ENCODE measurements at regions not wholly inside any gene's neighbourhood (a gene's known extent, or its start where the extent isn't known, plus 50 kb on each side); places are given as distances from the start of the nearest gene placed in this dataset.

GRCh38 chr4:144562019-144562705 is 83.8 kb upstream of the HHIP start:
- Histone ChIP-seq H3K27ac (ENCODE audit: low read depth, low read length, poor library complexity, severe bottlenecking) (no peak overlapping the region), H3K27me3 (replicated peaks; ENCODE audit: insufficient read depth, low read depth, low read length, poor library complexity) (no peaks in the 10 kb centered on the region), H3K4me3 (ENCODE audit: low read depth, low read length, poor library complexity, severe bottlenecking) (no peak overlapping the region), H3K4me1 (ENCODE audit: insufficient read depth, low read length, poor library complexity, severe bottlenecking) (no peaks in the 10 kb centered on the region), H3K36me3 (ENCODE audit: insufficient read depth, low read length, poor library complexity, severe bottlenecking) (no peaks in the 10 kb centered on the region), H3K9me3 (ENCODE audit: low read depth, low read length, poor library complexity, severe bottlenecking) (no peaks in the 10 kb centered on the region)
- intact Hi-C loops (cut with micrococcal nuclease; ENCODE audit: unreplicated experiment) = no loop called here
- ChIA-PET POLR2A (ENCODE audit: low non-redundant PET) (interaction anchor here (0.6 kb wide), 1 partner anchor 107 kb away, joined by 3 read pairs; no protein-coding TSS in a partner anchor), CTCF (no interaction called here)
- BruUV-seq (replicated peaks) = no TSS peak
- TF ChIP-seq EZH2 (IDR thresholded peaks at IDR 0.05; ENCODE audit: borderline replicate concordance, low read depth, low read length, poor library complexity, severe bottlenecking) (no peak), CTCF (conservative IDR thresholded peaks at IDR 0.05; ENCODE audit: low read depth, low read length) (no peak)
- DNase-seq (ENCODE audit: low spot score) = no peak

- Histone ChIP-seq H3K9me3 (ENCODE audit: low read depth, low read length, poor library complexity, severe bottlenecking) (no peaks in the 10 kb centered on the region), H3K4me3 (ENCODE audit: low read depth, low read length, poor library complexity, severe bottlenecking) (no peak overlapping the region), H3K4me1 (ENCODE audit: insufficient read depth, low read length, poor library complexity, severe bottlenecking) (no peaks in the 10 kb centered on the region), H3K27ac (ENCODE audit: low read depth, low read length, poor library complexity, severe bottlenecking) (no peak overlapping the region), H3K36me3 (ENCODE audit: insufficient read depth, low read length, poor library complexity, severe bottlenecking) (no peaks in the 10 kb centered on the region), H3K27me3 (replicated peaks; ENCODE audit: insufficient read depth, low read depth, low read length, poor library complexity) (no peaks in the 10 kb centered on the region)
- intact Hi-C loops (cut with micrococcal nuclease; ENCODE audit: unreplicated experiment) = no loop called here
- CTCF ChIA-PET = no interaction called here
- POLR2A ChIA-PET (ENCODE audit: low non-redundant PET) = no interaction called here
- BruUV-seq (replicated peaks) = no TSS peak
- TF ChIP-seq CTCF (conservative IDR thresholded peaks at IDR 0.05; ENCODE audit: low read depth, low read length) (no peak), EZH2 (IDR thresholded peaks at IDR 0.05; ENCODE audit: borderline replicate concordance, low read depth, low read length, poor library complexity, severe bottlenecking) (no peak)
- DNase-seq (ENCODE audit: low spot score) = no peak
Observed at GRCh38 chr4:144564358-144564757, 81.6 kb upstream of the HHIP start.

- CTCF ChIA-PET = no interaction called here
- POLR2A ChIA-PET (ENCODE audit: low non-redundant PET) = no interaction called here
- BruUV-seq (replicated peaks) = no TSS peak
- TF ChIP-seq EZH2 (IDR thresholded peaks at IDR 0.05; ENCODE audit: borderline replicate concordance, low read depth, low read length, poor library complexity, severe bottlenecking) (no peak), CTCF (conservative IDR thresholded peaks at IDR 0.05; ENCODE audit: low read depth, low read length) (no peak)
- no peak for DNase-seq (ENCODE audit: low spot score)
- H3K36me3 ChIP-seq (ENCODE audit: insufficient read depth, low read length, poor library complexity, severe bottlenecking) = no peaks in the 10 kb centered on the region
- no peak overlapping the region for H3K27ac ChIP-seq (ENCODE audit: low read depth, low read length, poor library complexity, severe bottlenecking)
- intact Hi-C loops (cut with micrococcal nuclease; ENCODE audit: unreplicated experiment) = no loop called here
- H3K9me3 ChIP-seq (ENCODE audit: low read depth, low read length, poor library complexity, severe bottlenecking) = no peaks in the 10 kb centered on the region
- H3K4me3 ChIP-seq (ENCODE audit: low read depth, low read length, poor library complexity, severe bottlenecking) = no peak overlapping the region
- no peaks in the 10 kb centered on the region for H3K27me3 ChIP-seq (replicated peaks; ENCODE audit: insufficient read depth, low read depth, low read length, poor library complexity)
- H3K4me1 ChIP-seq (ENCODE audit: insufficient read depth, low read length, poor library complexity, severe bottlenecking) = no peaks in the 10 kb centered on the region
Observed at GRCh38 chr4:144565527-144566195, 80.3 kb upstream of the HHIP start.
